ENCODE measurements at regions not wholly inside any gene's neighbourhood (a gene's known extent, or its start where the extent isn't known, plus 50 kb on each side); places are given as distances from the start of the nearest gene placed in this dataset.

DNA sequence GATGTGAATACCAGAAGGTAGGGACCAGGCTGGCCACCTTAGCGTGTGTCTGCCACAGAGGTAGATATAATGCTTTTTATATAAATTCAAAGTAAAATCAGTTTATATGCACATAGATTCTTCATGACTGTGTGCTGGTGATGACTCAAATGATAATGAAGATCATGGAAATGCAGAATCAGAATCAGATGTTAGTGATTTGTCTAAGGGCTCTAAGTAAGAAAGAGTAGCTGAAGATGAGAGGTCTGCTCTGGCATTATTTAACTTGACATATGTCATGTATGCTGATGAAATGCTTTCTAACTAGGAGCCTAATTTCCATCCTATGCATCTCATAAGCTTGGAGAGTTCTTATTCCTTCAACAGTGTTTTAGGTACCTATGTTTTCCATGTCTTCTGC lies 50.3 kb upstream of the DPH6 start:
- DNase-seq (ENCODE audit: low read depth in 2 of 2), result peak; percentile 32 to 35

DNA sequence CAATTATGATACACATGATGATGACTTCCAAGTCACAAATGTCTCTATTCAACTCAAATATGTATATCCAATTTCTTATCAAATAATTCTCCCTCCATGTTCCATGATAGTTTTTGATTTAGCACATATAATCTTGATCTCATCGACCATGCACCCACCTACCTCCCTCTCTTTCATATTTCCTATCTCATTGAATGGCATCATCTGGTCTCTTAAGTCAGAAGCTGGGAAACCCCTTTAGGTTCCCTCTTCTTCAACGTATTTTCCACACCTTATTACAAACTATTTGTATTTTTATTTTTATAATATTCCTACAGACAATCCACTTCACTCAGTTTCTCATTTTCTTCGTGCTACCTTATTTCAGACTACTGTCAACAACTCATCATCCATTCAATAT lies 56.9 kb upstream of the DPH6 start:
- no peak for DNase-seq (ENCODE audit: low read depth in 2 of 2)

DNA sequence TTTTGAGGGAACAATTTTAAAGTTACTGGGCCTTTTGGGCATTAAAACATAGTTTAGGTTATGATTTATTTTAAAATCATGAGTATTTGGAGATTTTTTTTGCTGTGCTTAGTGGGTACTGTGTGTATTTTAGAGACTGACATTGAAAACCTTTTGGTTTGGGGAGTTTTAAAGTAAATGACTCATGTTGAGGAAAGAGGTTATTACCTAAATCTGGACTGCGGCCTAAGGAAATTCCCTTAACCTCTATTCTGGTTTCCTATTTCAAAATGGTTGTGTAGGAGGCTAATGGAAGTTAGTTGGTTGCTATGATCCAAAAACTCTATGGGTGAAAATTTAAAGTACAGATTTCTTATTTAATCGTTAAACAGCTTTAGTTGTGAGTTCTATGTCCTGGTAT lies 57.3 kb upstream of the DPH6 start:
- DNase-seq (ENCODE audit: low read depth in 2 of 2), result no peak

DNA sequence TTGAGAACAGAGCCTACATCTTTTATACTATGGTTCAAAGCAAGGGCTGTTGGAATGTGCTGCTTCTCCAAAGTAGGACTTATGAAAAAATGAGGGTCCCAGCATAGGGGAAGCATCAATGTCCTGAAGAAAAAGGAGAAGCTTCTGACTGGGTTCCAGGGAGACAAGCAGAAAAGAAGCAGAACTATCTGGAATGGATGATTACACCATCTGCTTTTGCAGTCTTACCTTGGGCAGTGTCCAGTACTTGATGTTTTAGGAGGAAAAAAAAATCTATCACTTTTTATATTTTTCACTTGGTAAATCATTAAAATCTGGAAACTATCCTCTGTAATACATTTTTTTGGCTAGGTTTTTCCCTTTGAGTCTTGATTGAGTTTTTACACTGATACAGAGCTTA lies 57.9 kb upstream of the DPH6 start:
- no peak for DNase-seq (ENCODE audit: low read depth in 2 of 2)

DNA sequence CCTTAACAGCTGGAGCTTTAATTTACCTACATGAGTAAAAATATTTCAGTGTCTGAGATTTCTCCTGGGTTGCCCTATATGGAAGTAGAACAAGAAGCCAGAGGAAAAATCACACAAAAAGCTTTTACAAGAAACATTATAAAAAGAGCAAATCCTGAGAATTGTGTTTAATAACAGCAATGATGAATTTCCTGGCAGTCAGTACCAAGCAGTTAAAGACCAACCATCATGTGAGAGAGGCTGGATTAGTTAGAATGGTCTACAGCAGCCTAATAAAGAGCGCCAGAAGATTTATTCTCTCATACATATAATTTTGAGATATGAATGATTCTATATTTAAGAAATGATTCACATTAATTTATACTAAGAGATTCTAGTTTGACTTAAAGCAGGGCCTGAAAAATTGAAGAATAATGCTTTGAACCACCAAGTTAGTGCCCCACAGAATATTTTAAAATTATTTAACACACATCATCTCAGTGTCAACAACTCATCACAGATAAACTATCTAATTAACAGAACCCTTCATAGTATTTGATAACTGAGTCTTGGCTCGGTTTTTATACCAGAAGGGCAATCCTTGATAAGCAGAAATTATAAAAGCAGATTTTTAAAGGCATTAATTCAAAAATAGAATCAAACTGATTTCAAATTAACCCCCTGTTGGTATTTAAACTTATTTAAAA lies 59.9 kb upstream of the DPH6 start:
- DNase-seq (ENCODE audit: low read depth in 2 of 2), result no peak

DNA sequence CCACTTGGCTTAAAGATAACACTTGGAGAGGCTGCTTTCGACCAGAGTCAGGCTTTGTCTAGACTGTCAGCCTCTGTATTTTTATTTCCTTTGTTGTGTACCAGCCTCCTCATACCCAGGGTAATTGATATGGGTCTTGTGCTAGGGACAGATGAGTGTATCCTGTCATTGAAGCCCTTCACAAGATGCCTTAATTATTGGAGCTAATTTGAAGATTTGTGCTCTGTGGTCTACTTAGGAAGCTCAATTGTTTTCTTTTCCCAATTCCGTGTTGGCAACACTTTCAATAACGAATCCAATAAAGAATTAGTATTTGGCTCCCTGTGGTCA lies 60.5 kb upstream of the DPH6 start:
- no peak for DNase-seq (ENCODE audit: low read depth in 2 of 2)

DNA sequence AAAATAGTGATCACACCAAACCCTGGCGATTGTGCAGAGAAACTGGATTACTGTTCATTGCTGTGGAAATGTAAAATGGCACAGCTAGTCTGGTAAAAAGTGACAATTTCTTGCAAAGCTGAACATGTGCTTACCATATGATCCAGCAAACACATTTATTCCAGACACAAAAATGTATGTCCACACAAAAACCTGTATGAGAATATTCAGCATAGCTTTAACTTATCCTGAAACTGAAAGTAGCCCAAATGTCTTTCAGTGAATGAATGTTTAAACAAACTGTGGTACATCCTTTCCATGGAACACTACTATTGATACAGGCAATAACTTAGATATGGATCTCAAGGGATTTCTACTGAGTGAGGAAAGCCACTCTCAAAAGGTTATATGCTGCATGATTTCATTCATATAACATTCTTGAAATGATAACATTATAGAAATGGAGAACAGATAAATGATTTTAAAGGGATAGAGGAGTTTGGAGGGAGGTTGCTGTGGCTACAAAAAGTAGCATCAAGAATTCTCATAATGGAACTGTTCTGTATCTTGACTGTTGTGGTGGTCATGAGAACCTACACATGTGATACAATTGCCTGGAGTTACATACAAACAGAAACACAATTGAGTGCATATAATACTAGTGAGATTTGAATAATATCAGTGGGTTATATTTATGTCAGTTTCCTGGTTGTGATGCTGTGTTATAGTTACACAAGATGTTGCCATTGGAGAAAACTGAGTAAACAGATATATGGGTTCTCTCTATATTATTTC lies 70.7 kb upstream of the DPH6 start:
- DNase-seq (ENCODE audit: low read depth in 2 of 2), result peak in 1 of 2 experiments; percentile 27

DNA sequence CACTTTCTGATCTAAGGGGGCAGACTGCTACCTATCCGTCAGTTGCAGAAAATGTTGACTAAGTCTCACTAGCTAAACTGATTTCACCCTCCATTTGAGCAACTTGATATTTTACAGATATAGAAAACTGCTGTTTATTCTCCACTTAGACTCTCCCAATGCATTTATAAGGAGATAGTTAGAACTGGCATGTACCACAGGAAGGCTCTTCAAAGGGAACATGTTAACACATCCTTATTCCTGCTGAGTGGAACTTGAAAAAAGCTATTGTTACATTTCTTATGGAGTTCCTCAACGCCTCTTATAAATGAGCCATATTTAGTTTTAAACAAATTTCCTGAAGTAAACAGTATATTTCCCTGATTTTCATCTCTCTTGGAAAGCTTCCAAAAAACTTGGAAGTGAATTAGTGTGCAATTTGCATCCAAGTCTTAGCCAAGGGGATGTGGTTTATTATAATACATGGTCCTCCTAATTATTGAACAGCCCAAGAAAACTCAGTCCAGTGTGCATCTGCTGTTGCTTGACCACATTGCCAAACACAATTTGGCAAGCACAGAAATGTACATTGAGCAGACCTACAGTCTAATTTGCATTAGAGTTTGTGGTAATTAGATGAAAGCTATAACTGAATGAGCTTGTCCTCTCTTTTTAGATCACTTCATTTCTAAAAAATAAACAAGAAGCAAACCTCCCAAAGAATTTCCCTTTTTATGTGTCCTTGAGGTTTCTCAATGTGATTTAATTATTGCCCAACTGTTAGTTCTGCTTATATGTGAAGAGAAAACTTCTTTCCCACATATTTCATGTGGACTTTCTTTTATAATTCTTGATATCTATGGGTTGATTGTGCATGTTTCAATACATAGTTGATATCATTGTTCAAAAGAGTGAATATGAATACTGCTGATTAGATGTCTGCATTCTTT lies 72.6 kb upstream of the DPH6 start:
- peak; percentile 29 to 35 for DNase-seq (ENCODE audit: low read depth in 2 of 2)

DNA sequence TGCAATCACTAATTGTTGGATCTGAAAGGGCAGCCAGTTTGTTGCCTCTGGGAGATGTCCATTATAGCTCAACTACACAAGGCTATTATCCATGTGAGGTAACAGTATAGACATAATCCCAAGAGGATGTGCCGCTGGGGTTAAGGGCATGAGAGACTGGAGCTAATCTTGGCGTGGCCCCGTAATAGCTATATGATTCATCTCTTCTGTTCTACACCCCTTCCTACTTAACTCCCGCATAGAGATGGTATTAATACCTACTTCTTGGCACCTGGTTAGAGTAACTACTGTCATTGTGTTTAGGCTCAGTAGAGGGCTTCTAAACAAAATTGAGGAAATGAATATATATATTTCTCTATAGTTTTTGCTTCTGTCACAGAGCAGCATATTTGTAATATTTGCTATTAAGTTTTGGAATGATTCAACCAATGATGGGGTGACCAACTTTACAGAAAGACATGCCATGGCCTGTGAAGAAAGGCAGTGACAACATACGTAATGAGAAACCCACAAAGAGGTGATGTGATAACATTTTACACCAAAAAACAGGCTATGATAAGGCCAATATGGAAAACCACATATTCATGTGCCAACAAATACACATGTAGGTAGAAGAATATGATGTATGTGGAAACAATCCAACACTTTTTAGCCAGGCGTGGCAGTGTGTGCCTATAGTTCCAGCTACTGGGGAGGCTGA lies 76.8 kb upstream of the DPH6 start:
- no peak for DNase-seq (ENCODE audit: low read depth in 2 of 2)

DNA sequence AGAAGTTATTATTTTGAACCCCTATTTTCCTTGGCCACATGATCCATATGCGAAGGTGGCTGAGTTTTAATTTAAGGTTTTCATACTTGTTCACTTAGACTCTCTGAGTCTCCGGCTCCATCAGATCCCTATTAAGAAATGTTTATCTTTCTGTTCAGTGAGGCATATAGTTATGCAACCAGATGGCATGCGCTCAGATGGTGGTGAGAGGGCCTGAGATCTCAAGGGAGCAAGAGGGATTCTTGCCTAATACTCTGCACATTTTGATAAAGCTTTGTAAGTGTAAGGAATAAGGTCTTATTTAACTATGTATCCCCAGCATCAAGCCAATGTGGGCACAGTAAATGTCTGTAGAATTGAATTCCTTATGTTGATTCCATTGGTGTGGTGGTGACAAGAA lies 78.9 kb upstream of the DPH6 start:
- DNase-seq (ENCODE audit: low read depth in 2 of 2), result peak; percentile 91

DNA sequence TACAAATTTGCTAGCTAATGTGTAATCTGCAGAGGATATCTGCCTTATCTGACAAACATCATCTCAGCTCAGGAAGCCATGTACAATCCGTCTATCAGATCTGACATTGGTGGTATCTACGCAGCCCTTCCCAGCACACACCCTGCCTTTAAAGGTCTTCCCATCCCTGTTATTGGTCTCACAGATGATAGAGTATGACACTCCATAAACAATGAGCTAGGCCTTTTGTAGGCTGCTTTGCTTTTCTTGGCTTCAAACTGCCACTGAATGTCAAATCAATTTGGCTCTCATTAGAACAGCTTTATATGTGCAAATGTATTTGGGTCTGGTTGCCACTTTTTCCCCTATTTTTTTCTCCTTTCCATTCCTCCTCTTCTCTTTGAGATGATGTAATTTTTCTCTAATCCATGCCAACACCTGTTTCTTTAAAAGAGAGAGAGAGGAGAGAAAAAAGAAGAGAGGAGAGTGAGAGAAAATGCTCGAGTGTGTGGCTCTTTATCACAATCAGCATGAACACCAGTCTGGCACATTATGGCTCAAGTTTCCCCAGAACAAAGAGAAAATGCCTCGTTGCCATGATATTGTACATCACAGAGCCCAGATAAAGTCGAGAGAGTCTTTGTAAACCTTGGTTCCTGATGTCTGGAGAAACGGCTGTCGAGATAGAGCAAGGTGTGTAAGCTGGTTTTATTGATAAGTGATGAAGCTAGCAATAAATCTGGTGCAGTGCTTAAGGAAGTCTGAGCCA lies 80.8 kb upstream of the DPH6 start:
- DNase-seq (ENCODE audit: low read depth in 2 of 2), result no peak

DNA sequence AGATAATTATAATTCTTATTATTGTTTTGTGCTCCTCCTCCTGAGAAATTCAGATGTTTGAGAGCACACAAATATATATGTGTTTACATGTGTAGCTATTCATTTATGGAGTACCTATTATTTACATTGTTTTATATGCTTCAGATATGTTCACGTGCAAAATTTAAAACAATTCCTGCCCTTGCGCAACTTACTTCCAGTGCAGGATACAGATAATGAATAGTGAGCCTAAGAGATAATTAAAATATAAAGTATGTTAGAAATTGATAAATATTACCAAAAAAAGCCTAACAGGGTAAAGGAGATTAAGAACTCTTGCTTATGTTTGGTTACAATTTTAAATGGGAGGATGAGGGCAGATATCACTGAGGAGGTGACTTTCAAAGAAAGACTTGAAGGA lies 81.7 kb upstream of the DPH6 start:
- DNase-seq (ENCODE audit: low read depth in 2 of 2), result no peak

DNA sequence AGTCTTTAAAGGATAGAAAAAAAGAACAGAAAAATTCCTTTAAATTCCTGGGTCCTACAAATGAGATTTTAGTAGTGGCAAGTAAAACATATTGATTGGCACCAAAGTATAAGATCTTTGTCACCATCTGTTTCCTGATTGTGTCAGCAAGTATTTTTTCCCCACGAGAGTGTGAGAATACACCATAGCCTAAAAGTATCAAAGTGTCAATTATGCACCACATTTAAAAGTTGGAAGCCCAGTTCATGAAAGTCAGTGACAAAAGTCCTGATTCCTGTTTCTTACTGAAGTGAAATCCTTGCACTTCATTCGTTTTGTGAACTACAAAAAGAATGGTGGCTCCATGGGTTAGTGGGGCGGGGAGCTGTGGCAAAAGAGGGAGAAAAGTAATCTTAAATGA lies 83.8 kb upstream of the DPH6 start:
- no peak for DNase-seq (ENCODE audit: low read depth in 2 of 2)

DNA sequence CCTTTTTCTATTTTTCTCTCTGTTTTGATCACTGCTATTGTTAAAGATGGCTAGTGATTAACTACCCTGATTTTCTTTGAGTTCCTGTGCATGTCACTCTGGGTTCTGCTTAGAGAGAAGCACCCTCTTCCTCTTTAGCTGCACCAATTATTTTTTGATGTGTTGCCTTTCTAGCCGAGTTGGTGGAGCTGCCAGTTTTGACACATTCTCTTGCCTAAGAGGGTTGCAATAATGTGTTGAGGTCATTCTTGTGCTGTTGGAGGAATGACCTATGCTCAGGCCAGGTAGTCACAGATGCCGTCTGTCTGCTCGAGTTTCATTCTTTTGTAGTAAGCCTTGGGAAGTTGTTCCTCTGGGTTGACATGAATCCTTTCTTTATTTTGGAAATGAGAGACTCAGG lies 84.6 kb upstream of the DPH6 start:
- DNase-seq (ENCODE audit: low read depth in 2 of 2), result no peak

DNA sequence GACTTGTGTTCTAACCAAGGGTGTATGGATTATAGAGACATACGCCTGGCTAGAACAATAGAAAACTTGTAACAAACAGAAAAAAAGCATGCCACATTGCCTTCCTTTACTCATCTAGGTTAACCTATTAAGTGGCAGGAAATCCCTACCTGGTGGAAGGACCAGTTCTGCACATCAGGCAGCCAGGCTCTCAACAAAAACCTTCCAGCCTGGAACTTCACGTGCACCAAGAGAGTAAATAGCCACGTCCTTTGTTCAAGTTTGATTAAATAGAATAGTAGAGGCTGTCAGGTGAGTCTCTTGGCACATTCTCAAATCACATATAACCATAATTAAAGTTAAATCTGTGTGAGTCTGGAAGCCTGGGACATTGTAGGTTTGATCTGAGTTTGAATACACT lies 85.0 kb upstream of the DPH6 start:
- no peak for DNase-seq (ENCODE audit: low read depth in 2 of 2)

DNA sequence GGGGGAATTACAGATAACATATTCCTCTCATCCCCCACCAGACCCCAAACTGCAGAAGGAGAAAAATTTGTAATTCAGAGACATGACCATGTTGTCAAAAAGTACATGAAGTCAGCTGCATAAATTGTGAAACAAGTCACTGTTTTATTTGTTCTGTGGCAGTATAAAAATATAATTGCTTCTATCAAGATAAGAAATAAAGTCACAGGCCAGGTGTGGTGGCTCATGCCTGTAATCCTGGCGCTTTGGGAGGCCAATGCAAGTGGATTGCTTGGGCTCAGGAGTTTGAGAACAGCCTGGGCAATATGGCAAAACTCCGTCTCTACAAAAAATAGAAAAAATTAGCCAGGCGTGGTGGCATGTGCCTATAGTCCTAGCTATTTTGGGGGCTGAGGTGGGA lies 87.7 kb upstream of the DPH6 start:
- DNase-seq (ENCODE audit: low read depth in 2 of 2), result no peak

DNA sequence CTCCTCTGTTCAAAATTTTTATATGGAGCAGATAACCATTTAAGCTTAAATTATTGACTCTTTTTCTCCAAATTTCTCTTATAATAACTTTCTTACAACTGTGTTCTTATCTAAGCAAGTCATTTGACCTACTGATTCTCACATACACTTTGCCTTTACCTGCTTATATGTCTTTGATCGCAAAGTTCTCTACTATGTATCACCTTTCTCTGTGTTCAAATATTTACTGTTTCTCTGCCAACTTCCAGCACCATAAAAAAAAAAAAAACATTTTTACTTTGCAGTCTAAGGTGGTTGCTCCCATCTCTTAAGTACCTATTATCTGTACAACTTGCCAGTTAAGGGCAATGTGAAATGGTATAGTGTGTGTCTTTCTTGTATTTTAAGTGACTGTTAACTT lies 100.8 kb upstream of the DPH6 start:
- no peak for DNase-seq (ENCODE audit: low read depth in 2 of 2)

DNA sequence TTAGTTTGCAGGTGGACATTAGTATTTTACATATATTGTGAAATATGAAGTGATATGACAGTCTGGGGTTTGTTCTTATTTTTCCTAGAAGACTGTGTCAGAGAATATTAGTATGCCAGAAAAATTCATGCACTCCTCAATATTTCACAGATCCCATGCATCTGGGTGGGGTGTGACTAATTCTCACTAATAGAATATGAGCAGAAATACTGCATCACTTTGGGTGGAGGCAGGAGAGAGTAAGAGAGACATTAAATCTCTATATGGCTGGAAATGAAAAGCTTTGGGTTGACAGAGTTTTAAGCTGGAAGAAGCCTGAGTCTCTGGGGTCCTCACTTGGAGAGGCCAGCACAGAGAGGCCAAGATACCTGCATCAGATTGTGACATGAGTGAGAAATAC lies 101.3 kb upstream of the DPH6 start:
- DNase-seq (ENCODE audit: low read depth in 2 of 2), result no peak

DNA sequence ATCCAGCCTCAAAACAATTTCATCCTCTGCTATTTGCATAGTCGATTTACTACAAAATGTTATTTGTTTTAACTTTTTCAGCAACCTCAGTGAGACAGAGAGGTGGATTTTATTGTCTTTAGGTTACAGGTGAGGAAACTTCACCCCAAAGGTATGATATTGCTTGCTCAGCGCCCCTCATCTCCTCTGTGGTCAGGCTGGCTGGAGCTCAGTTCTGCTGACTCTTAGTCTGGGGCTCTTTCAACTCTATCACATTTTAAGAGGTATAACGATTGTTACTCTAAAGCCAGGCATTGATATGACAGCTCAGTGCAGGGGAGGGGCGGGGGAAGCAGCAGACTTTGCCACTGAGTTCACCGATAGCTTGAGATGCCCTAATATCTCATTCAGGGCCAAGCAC lies 103.0 kb upstream of the DPH6 start:
- no peak for DNase-seq (ENCODE audit: low read depth in 2 of 2)

DNA sequence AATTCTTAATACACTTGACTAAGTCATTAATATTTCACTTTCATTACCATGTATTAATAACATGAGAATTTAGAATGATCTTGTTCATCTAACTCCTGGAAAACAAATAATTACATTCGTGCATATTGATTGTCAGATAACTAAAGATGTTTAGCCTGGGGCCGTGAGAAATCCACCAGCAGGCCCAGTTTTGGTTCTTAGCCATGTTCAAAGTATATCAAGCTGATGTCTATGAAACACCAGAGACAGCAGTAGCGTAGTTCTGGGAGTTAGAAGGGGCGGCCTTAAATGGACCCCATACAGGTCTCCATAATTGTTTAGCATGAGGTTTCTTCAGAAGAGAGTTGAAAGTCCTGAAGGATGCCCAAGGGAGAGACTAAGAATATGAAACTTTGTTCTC lies 103.6 kb upstream of the DPH6 start:
- no peak for DNase-seq (ENCODE audit: low read depth in 2 of 2)

DNA sequence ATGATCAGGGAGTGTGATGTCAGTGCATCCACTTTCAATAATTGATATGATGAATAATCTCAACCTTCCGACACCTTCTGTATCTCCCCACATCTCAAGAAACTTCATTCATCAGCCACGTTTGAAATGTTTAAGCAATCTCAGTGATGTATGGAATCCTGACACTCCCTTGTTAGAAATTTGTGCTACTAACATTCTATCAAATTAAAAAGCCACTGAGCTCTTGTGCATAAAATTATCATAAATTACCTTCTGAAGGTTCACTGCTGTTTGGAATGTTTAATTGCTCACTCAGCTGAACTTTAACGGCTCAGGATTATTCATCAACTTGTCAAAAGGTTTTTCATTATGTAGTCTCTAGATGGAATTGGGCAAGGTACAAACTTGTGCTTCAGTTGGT lies 108.4 kb upstream of the DPH6 start:
- DNase-seq (ENCODE audit: low read depth in 2 of 2), result peak; percentile 38 to 44

All from fibroblast of skin of left quadriceps (primary cell).